ENCODE measurements at regions not wholly inside any gene's neighbourhood (a gene's known extent, or its start where the extent isn't known, plus 50 kb on each side); places are given as distances from the start of the nearest gene placed in this dataset.
"Not testable (repeated sequence)": the region's sequence is repeated elsewhere in the genome, so short reads cannot be mapped to it uniquely, and the experiment has no call there.

DNA sequence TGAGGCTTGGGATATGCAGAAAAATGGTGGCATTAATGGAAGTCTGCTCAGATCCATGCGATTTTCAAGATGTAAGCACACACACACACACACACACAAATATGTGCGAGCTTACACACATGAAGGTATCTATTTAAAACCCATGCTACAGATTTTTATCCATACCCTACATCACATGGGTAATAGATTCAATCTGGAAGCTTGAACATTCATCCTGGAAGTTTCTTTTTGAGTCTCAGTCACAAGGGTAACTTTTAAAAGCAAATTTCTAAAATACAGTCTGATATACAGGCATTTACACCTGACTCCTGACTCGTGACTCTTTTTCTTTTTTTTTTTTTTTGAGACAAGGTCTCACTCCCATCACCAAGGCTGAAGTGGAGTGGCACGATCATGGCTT, 359.0 kb downstream of the ANAPC1 start:
- TF ChIP-seq, protein P1, sequence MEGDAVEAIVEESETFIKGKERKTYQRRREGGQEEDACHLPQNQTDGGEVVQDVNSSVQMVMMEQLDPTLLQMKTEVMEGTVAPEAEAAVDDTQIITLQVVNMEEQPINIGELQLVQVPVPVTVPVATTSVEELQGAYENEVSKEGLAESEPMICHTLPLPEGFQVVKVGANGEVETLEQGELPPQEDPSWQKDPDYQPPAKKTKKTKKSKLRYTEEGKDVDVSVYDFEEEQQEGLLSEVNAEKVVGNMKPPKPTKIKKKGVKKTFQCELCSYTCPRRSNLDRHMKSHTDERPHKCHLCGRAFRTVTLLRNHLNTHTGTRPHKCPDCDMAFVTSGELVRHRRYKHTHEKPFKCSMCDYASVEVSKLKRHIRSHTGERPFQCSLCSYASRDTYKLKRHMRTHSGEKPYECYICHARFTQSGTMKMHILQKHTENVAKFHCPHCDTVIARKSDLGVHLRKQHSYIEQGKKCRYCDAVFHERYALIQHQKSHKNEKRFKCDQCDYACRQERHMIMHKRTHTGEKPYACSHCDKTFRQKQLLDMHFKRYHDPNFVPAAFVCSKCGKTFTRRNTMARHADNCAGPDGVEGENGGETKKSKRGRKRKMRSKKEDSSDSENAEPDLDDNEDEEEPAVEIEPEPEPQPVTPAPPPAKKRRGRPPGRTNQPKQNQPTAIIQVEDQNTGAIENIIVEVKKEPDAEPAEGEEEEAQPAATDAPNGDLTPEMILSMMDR (conservative IDR thresholded peaks at IDR 0.05; ENCODE audit: low read length), result not testable (repeated sequence)
- not testable (repeated sequence) for TF ChIP-seq EZH2phosphoT487 (IDR thresholded peaks at IDR 0.05; ENCODE audit: borderline replicate concordance)
